Keratinocyte (primary cell): ENCODE measurements at regions not wholly inside any gene's neighbourhood (a gene's known extent, or its start where the extent isn't known, plus 50 kb on each side); places are given as distances from the start of the nearest gene placed in this dataset.
"Not testable (repeated sequence)": the region's sequence is repeated elsewhere in the genome, so short reads cannot be mapped to it uniquely, and the experiment has no call there.

Experiments used
- DNase-seq: peaks from one replicate; pipeline ENCODE4 v3.0.0-alpha.2; 2011; ENCODE audit warnings: low read depth, missing footprints, low spot score
- FAIRE-seq: peaks from 2 replicates; lab custom pipeline; 2011; peaks lifted over from hg19 to GRCh38; lab: Jason Lieb, UNC
- H2AFZ ChIP-seq: 2 replicates; pipeline ENCODE4 v1.6.0; 2012; ENCODE audit warnings: low read length, control low read depth, inconsistent platforms; ENCODE audit not compliant: control insufficient read depth
- H3K27ac ChIP-seq: 2 replicates; pipeline ENCODE4 v1.5.1; 2011; ENCODE audit warnings: low read length; ENCODE audit not compliant: control insufficient read depth, insufficient read depth
- H3K27me3 ChIP-seq: 3 replicates; pipeline ENCODE4 v1.6.0; 2011; ENCODE audit warnings: low read length; ENCODE audit not compliant: control insufficient read depth, insufficient read depth; ENCODE audit errors: extremely low read depth
- H3K36me3 ChIP-seq, 2 experiments: 2 replicates in 1 of 2; 3 replicates in 1 of 2; pipeline ENCODE4 v1.5.1; 2011; ENCODE audit warnings: low read length in 2 of 2, mild to moderate bottlenecking in 1 of 2; ENCODE audit not compliant: control insufficient read depth in 2 of 2, insufficient read depth in 2 of 2; ENCODE audit errors: extremely low read depth in 1 of 2
- H3K4me1 ChIP-seq: 3 replicates; pipeline ENCODE4 v1.5.1; 2011; ENCODE audit warnings: low read length; ENCODE audit not compliant: control insufficient read depth, insufficient read depth; ENCODE audit errors: extremely low read depth
- H3K4me2 ChIP-seq: 3 replicates; pipeline ENCODE4 v1.6.0; 2011; ENCODE audit warnings: low read depth, low read length; ENCODE audit not compliant: control insufficient read depth, insufficient read depth; ENCODE audit errors: extremely low read depth
- H3K4me3 ChIP-seq, 3 experiments: fragments of 200-600 bp in 1 of 3; sonication (generic) in 1 of 3; 2 replicates in 2 of 3; 3 replicates in 1 of 3; pipeline ENCODE4 v1.5.1; 2011 to 2016; ENCODE audit warnings: low read length in 3 of 3, mild to moderate bottlenecking in 3 of 3, control low read depth in 2 of 3, inconsistent platforms in 1 of 3, low read depth in 1 of 3, mixed read lengths in 1 of 3, mixed run types in 1 of 3, moderate library complexity in 1 of 3; ENCODE audit not compliant: control insufficient read depth in 2 of 3, insufficient read depth in 2 of 3; ENCODE audit errors: extremely low read depth in 1 of 3
- H3K79me2 ChIP-seq: 2 replicates; pipeline ENCODE4 v1.6.0; 2012; ENCODE audit warnings: low read length; ENCODE audit not compliant: control insufficient read depth, insufficient read depth
- H3K9ac ChIP-seq: 3 replicates; pipeline ENCODE4 v1.6.0; 2011; ENCODE audit warnings: low read length; ENCODE audit not compliant: control insufficient read depth, insufficient read depth; ENCODE audit errors: extremely low read depth
- H3K9me1 ChIP-seq: 3 replicates; pipeline ENCODE4 v1.6.0; 2011; ENCODE audit warnings: low read length; ENCODE audit not compliant: control insufficient read depth, insufficient read depth; ENCODE audit errors: extremely low read depth
- H3K9me3 ChIP-seq: 2 replicates; pipeline ENCODE4 v1.5.1; 2012; ENCODE audit warnings: low read depth, low read length; ENCODE audit not compliant: control insufficient read depth
- H4K20me1 ChIP-seq: 3 replicates; pipeline ENCODE4 v1.6.0; 2011; ENCODE audit warnings: low read length; ENCODE audit not compliant: control insufficient read depth, insufficient read depth; ENCODE audit errors: extremely low read depth
- CTCF ChIP-seq, 3 experiments: IDR thresholded peaks in 1 of 3; conservative IDR thresholded peaks in 1 of 3; optimal IDR thresholded peaks in 1 of 3; 2 replicates in 2 of 3; 3 replicates in 1 of 3; pipeline versions ENCODE3 to v1.5.1; 2011; ENCODE audit warnings: low read length in 3 of 3, mild to moderate bottlenecking in 3 of 3, moderate library complexity in 2 of 3, control low read depth in 1 of 3, inconsistent platforms in 1 of 3; ENCODE audit not compliant: insufficient read depth in 2 of 3; ENCODE audit errors: extremely low read depth in 1 of 3
- dilution Hi-C: fragments of 300-500 bp; cut with MboI; formaldehyde crosslinking; loops from one replicate; pipeline ENCODE4 v1.7.0; 2020; ENCODE audit warnings: low sequenced_read_pairs; ENCODE audit not compliant: extremely low pct_ligation_motif_present

- no peak for DNase-seq
- Histone ChIP-seq H4K20me1 (no peaks in the 10 kb centered on the region), H2AFZ (no peak overlapping the region), H3K36me3 (no peaks in the 10 kb centered on the region), H3K9me1 (no peaks in the 10 kb centered on the region), H3K27ac (no peak overlapping the region), H3K4me3 (no peak overlapping the region), H3K4me1 (peaks cover 33% of the 10 kb centered on the region), H3K27me3 (no peaks in the 10 kb centered on the region), H3K4me2 (no peak overlapping the region), H3K9ac (no peak overlapping the region), H3K9me3 (no peaks in the 10 kb centered on the region), H3K79me2 (no peaks in the 10 kb centered on the region)
- peak; percentile 23 for FAIRE-seq
- dilution Hi-C loops = no loop called here
- TF ChIP-seq CTCF (optimal IDR thresholded peaks at IDR 0.05 in 1 of 3, IDR thresholded peaks at IDR 0.05 in 1 of 3, conservative IDR thresholded peaks at IDR 0.05 in 1 of 3; ENCODE audit: extremely low read depth in 1 of 3, insufficient read depth in 2 of 3, low read length in 3 of 3) = no peak
These were observed 70.0 kb upstream of the NPAS2 start for GRCh38 chr2:100749771-100750542.

- H3K9me1 ChIP-seq, H3K27me3 ChIP-seq, dilution Hi-C loops, FAIRE-seq, H3K36me3 ChIP-seq, DNase-seq, H3K4me3 ChIP-seq, H3K79me2 ChIP-seq, H3K9me3 ChIP-seq, H3K9ac ChIP-seq, H4K20me1 ChIP-seq: not testable (repeated sequence)
- Histone ChIP-seq H3K27ac (peak overlapping the region; percentile 83), H3K4me2 (peak overlapping the region; percentile 64), H3K4me1 (peaks cover 49% of the 10 kb centered on the region), H2AFZ (peak overlapping the region; percentile 4)
These were observed 67.9 kb upstream of the NPAS2 start for GRCh38 chr2:100751871-100752625.
